Activated CD8-positive, alpha-beta memory T cell treated with anti-CD3 and anti-CD28 coated beads for 24 hours (primary cell): ENCODE measurements at regions not wholly inside any gene's neighbourhood (a gene's known extent, or its start where the extent isn't known, plus 50 kb on each side); places are given as distances from the start of the nearest gene placed in this dataset.

Experiments used
- DNase-seq: peaks from one replicate; pipeline ENCODE4 v3.0.0-alpha.2; 2020

GRCh38 chr21:36636439-36636838 lies 62.5 kb upstream of the SIM2 start:
- no peak for DNase-seq

- DNase-seq = no peak
These were observed 59.1 kb upstream of the SIM2 start for GRCh38 chr21:36639769-36640168.

- no peak for DNase-seq
These were observed 58.7 kb upstream of the SIM2 start for GRCh38 chr21:36640174-36640720.

- no peak for DNase-seq
These were observed 58.1 kb upstream of the SIM2 start for GRCh38 chr21:36640721-36641244.

- DNase-seq = no peak
These were observed 57.6 kb upstream of the SIM2 start for GRCh38 chr21:36641346-36641745.

GRCh38 chr21:36641886-36642285 lies 57.0 kb upstream of the SIM2 start:
- DNase-seq = no peak

- DNase-seq = no peak
These were observed 56.1 kb upstream of the SIM2 start for GRCh38 chr21:36642777-36643176.

GRCh38 chr21:36643374-36644250 lies 55.3 kb upstream of the SIM2 start:
- DNase-seq = no peak

- DNase-seq = no peak
These were observed 52.9 kb upstream of the SIM2 start for GRCh38 chr21:36646011-36646410.

GRCh38 chr21:36646645-36647044 lies 52.3 kb upstream of the SIM2 start:
- no peak for DNase-seq

GRCh38 chr21:36647279-36648093 lies 51.4 kb upstream of the SIM2 start:
- no peak for DNase-seq
